Dermis microvascular lymphatic vessel endothelial cell (primary cell): ENCODE measurements at regions not wholly inside any gene's neighbourhood (a gene's known extent, or its start where the extent isn't known, plus 50 kb on each side); places are given as distances from the start of the nearest gene placed in this dataset.
"Not testable (repeated sequence)": the region's sequence is repeated elsewhere in the genome, so short reads cannot be mapped to it uniquely, and the experiment has no call there.

Experiments used
- DNase-seq, 2 donors: peaks; one replicate each; pipeline versions ENCODE4 v3.0.0 to v3.0.0-alpha.2; 2010; ENCODE audit warnings: low read depth in 2 of 2

- DNase-seq: no peak
Observed at GRCh38 chr6:6412700-6413099, 92.2 kb upstream of the F13A1 start.

GRCh38 chr6:6414931-6415330 is 94.5 kb upstream of the F13A1 start:
- no peak for DNase-seq

GRCh38 chr6:6417475-6417874 is 97.0 kb upstream of the F13A1 start:
- DNase-seq: no peak

GRCh38 chr6:6418421-6418820 is 98.0 kb upstream of the F13A1 start:
- DNase-seq: no peak

- no peak for DNase-seq
Observed at GRCh38 chr6:6420107-6420506, 99.6 kb upstream of the F13A1 start.

GRCh38 chr6:6434151-6434550 is 113.7 kb upstream of the F13A1 start:
- DNase-seq: no peak

- DNase-seq: no peak
Observed at GRCh38 chr6:6434723-6435122, 114.3 kb upstream of the F13A1 start.

- no peak for DNase-seq
Observed at GRCh38 chr6:6436366-6436765, 115.9 kb upstream of the F13A1 start.

- DNase-seq: no peak
Observed at GRCh38 chr6:6436946-6437345, 116.5 kb upstream of the F13A1 start.

GRCh38 chr6:6438286-6438685 is 117.8 kb upstream of the F13A1 start:
- DNase-seq: no peak

GRCh38 chr6:6439778-6440177 is 119.3 kb upstream of the F13A1 start:
- no peak for DNase-seq

- DNase-seq: no peak
Observed at GRCh38 chr6:6452002-6452401, 131.5 kb upstream of the F13A1 start.

GRCh38 chr6:6453186-6453585 is 132.7 kb upstream of the F13A1 start:
- DNase-seq: no peak

GRCh38 chr6:6455272-6455671 is 133.2 kb upstream of the LY86 start:
- DNase-seq: no peak

GRCh38 chr6:6458172-6458571 is 130.3 kb upstream of the LY86 start:
- no peak for DNase-seq

- DNase-seq: not testable (repeated sequence)
Observed at GRCh38 chr6:6459963-6460362, 128.6 kb upstream of the LY86 start.

GRCh38 chr6:6460416-6460815 is 128.1 kb upstream of the LY86 start:
- DNase-seq: no peak

GRCh38 chr6:6461138-6461537 is 127.4 kb upstream of the LY86 start:
- no peak for DNase-seq

GRCh38 chr6:6466967-6467761 is 121.4 kb upstream of the LY86 start:
- DNase-seq: no peak

- DNase-seq: no peak
Observed at GRCh38 chr6:6469074-6469473, 119.4 kb upstream of the LY86 start.

- no peak for DNase-seq
Observed at GRCh38 chr6:6470123-6470522, 118.4 kb upstream of the LY86 start.

- DNase-seq: no peak
Observed at GRCh38 chr6:6471276-6471675, 117.2 kb upstream of the LY86 start.

- no peak for DNase-seq
Observed at GRCh38 chr6:6474170-6474920, 114.2 kb upstream of the LY86 start.
